SKM-1 treated with dmso at 0.1 percent for 144 hours (cell line): ENCODE measurements at regions not wholly inside any gene's neighbourhood (a gene's known extent, or its start where the extent isn't known, plus 50 kb on each side); places are given as distances from the start of the nearest gene placed in this dataset.
A peak's percentile ranks its signal among the peaks of the same experiment; 100 is the strongest.

Experiments
- DNase-seq: peaks from one replicate; lab custom pipeline; 2025; ENCODE audit not compliant: unreplicated experiment; lab: John Stamatoyannopoulos, UW

GRCh38 chr7:22676385-22676784 is 50.6 kb upstream of the IL6 start:
- no peak for DNase-seq

- no peak for DNase-seq
These were observed 51.1 kb upstream of the IL6 start for GRCh38 chr7:22675917-22676343.

GRCh38 chr7:22675421-22675820 is 51.6 kb upstream of the IL6 start:
- no peak for DNase-seq

- no peak for DNase-seq
These were observed 53.9 kb upstream of the IL6 start for GRCh38 chr7:22672846-22673680.

- no peak for DNase-seq
These were observed 55.7 kb upstream of the IL6 start for GRCh38 chr7:22671177-22671879.

- no peak for DNase-seq
These were observed 56.6 kb upstream of the IL6 start for GRCh38 chr7:22670422-22670815.

- no peak for DNase-seq
These were observed 57.1 kb upstream of the IL6 start for GRCh38 chr7:22669692-22670421.

- no peak for DNase-seq
These were observed 58.0 kb upstream of the IL6 start for GRCh38 chr7:22668971-22669401.

- DNase-seq: no peak
These were observed 59.3 kb upstream of the IL6 start for GRCh38 chr7:22667562-22668239.

GRCh38 chr7:22667187-22667561 is 59.8 kb upstream of the IL6 start:
- DNase-seq: no peak

- DNase-seq: no peak
These were observed 60.3 kb upstream of the IL6 start for GRCh38 chr7:22666732-22667131.

- DNase-seq: no peak
These were observed 61.1 kb upstream of the IL6 start for GRCh38 chr7:22665923-22666322.

GRCh38 chr7:22664988-22665798 is 61.8 kb upstream of the IL6 start:
- no peak for DNase-seq

- DNase-seq: no peak
These were observed 63.3 kb upstream of the IL6 start for GRCh38 chr7:22663721-22664120.

- peak; percentile 9 for DNase-seq
These were observed 63.7 kb upstream of the IL6 start for GRCh38 chr7:22663357-22663718.

- DNase-seq: no peak
These were observed 64.2 kb upstream of the IL6 start for GRCh38 chr7:22662556-22663356.

- DNase-seq: no peak
These were observed 65.0 kb upstream of the IL6 start for GRCh38 chr7:22662036-22662435.

- DNase-seq: peak; percentile 15
These were observed 66.3 kb upstream of the IL6 start for GRCh38 chr7:22660732-22661131.

GRCh38 chr7:22660293-22660692 is 66.7 kb upstream of the IL6 start:
- DNase-seq: no peak

GRCh38 chr7:22659741-22660140 is 67.3 kb upstream of the IL6 start:
- no peak for DNase-seq
